A549 (cell line): ENCODE measurements at regions not wholly inside any gene's neighbourhood (a gene's known extent, or its start where the extent isn't known, plus 50 kb on each side); places are given as distances from the start of the nearest gene placed in this dataset.

Source experiments
- ATAC-seq, 2 experiments: fragments of 200-7000 bp in 1 of 2; fragments of >200 bp in 1 of 2; cut with Nextera tagmentation in 1 of 2; cut with Tn5 transposase in 1 of 2; 3 replicates each; pipeline versions ENCODE4 v1.8.0 to v1.9.1; 2018 to 2020; ENCODE audit warnings: mild to moderate bottlenecking in 1 of 2, moderate library complexity in 1 of 2
- CTCF ChIA-PET: fragments of 300-600 bp; sonication (Branson Sonifier 250); formaldehyde crosslinking; extraction: SDS; loops from one replicate; lab custom pipeline; 2021; ENCODE audit warnings: antibody characterized with exemption, inconsistent platforms; lab: Yijun Ruan, JAX
- POLR2A ChIA-PET: fragments of 350-600 bp; formaldehyde crosslinking; extraction: SDS; loops from one replicate; lab custom pipeline; 2021; ENCODE audit warnings: antibody characterized with exemption, inconsistent platforms; lab: Yijun Ruan, JAX
- DNase-seq, 2 experiments: peaks; one replicate each; pipeline versions ENCODE4 v3.0.0 to v3.0.0-alpha.2; 2011 to 2016; ENCODE audit warnings: low read depth in 1 of 2, low spot score in 1 of 2
- FAIRE-seq: peaks from 2 replicates; lab custom pipeline; 2011; peaks lifted over from hg19 to GRCh38; lab: Jason Lieb, UNC
- H3K27ac ChIP-seq, 2 experiments: fragments of >200 bp; sonication (Bioruptor Twin); formaldehyde crosslinking; 3 replicates each; pipeline ENCODE4 v1.5.1; 2016 to 2017
- H3K4me1 ChIP-seq: fragments of >200 bp; sonication (Bioruptor Twin); formaldehyde crosslinking; 3 replicates; pipeline ENCODE4 v1.6.1; 2016
- H3K4me2 ChIP-seq: fragments of >200 bp; sonication (Bioruptor Twin); formaldehyde crosslinking; 3 replicates; pipeline ENCODE4 v1.6.1; 2016
- H3K4me3 ChIP-seq: fragments of >200 bp; sonication (Bioruptor Twin); formaldehyde crosslinking; 3 replicates; pipeline ENCODE4 v1.5.1; 2016
- H3K9me3 ChIP-seq: fragments of >200 bp; sonication (Bioruptor Twin); formaldehyde crosslinking; 3 replicates; pipeline ENCODE4 v1.6.1; 2016
- CBX8 ChIP-seq: fragments of 200-600 bp; sonication (generic); IDR thresholded peaks from 2 replicates; pipeline ENCODE4 v1.6.1; 2016
- CEBPB ChIP-seq, 2 experiments: fragments of >200 bp in 1 of 2; sonication (Bioruptor Twin) in 1 of 2; formaldehyde crosslinking in 1 of 2; IDR thresholded peaks; 2 replicates each; pipeline ENCODE4 v1.6.1; 2012 to 2016
- CHD4 ChIP-seq: fragments of 200-600 bp; sonication (generic); IDR thresholded peaks from 2 replicates; pipeline ENCODE4 v1.6.1; 2016; ENCODE audit warnings: antibody characterized with exemption, mild to moderate bottlenecking, borderline replicate concordance
- EHF ChIP-seq: fragments of 250-450 bp; sonication (Bioruptor Pico); IDR thresholded peaks from 2 replicates; pipeline ENCODE4 v1.5.0; 2020; ENCODE audit warnings: mild to moderate bottlenecking
- EHMT2 ChIP-seq: fragments of 200-600 bp; sonication (generic); IDR thresholded peaks from 2 replicates; pipeline ENCODE4 v1.6.1; 2016; ENCODE audit warnings: antibody characterized with exemption, low read depth, mild to moderate bottlenecking, moderate library complexity
- FOSL2 ChIP-seq, 2 experiments: fragments of 450-650 bp in 1 of 2; fragments of >200 bp in 1 of 2; sonication (Bioruptor Twin) in 1 of 2; formaldehyde crosslinking; IDR thresholded peaks; 2 replicates each; pipeline versions ENCODE4 v1.5.0 to v1.6.1; 2016 to 2020; ENCODE audit warnings: mild to moderate bottlenecking in 1 of 2, moderate library complexity in 1 of 2
- FOXS1 ChIP-seq: fragments of 250-450 bp; sonication (Bioruptor Pico); IDR thresholded peaks from 2 replicates; pipeline ENCODE4 v1.5.0; 2020; ENCODE audit warnings: mild to moderate bottlenecking, moderate library complexity
- GATA3 ChIP-seq: IDR thresholded peaks from 2 replicates; pipeline ENCODE4 v1.6.1; 2012; ENCODE audit warnings: borderline replicate concordance
- HDAC2 ChIP-seq: fragments of 200-600 bp; sonication (generic); IDR thresholded peaks from 2 replicates; pipeline ENCODE4 v1.6.1; 2016
- HEYL ChIP-seq: fragments of 250-450 bp; sonication (Bioruptor Pico); IDR thresholded peaks from 2 replicates; pipeline ENCODE4 v1.8.0; 2021; ENCODE audit warnings: mild to moderate bottlenecking, moderate library complexity
- HOXB5 ChIP-seq: fragments of 250-450 bp; sonication (Bioruptor Pico); IDR thresholded peaks from 2 replicates; pipeline ENCODE4 v1.5.0; 2020; ENCODE audit warnings: mild to moderate bottlenecking, moderate library complexity
- KDM5A ChIP-seq: fragments of 200-600 bp; sonication (generic); IDR thresholded peaks from 2 replicates; pipeline ENCODE4 v1.6.1; 2016; ENCODE audit warnings: antibody characterized with exemption, mild to moderate bottlenecking
- MAFK ChIP-seq: fragments of 450-650 bp; IDR thresholded peaks from 2 replicates; pipeline ENCODE4 v1.6.1; 2014; ENCODE audit not compliant: partially characterized antibody
- MYC ChIP-seq: IDR thresholded peaks from 2 replicates; pipeline ENCODE4 v1.6.1; 2012; ENCODE audit warnings: mild to moderate bottlenecking, inconsistent platforms, low read length, improper control_type of control experiment, borderline replicate concordance
- NFE2L2 ChIP-seq: fragments of 150-350 bp; conservative IDR thresholded peaks from 2 replicates; pipeline ENCODE4 v1.6.1; 2014; ENCODE audit warnings: low read length
- NPAS2 ChIP-seq: fragments of 250-450 bp; sonication (Bioruptor Pico); IDR thresholded peaks from 2 replicates; pipeline ENCODE4 v1.8.0; 2022; ENCODE audit warnings: mild to moderate bottlenecking, moderate library complexity, borderline replicate concordance
- PBX3 ChIP-seq: IDR thresholded peaks from 2 replicates; pipeline ENCODE4 v1.6.1; 2012
- POLR2A ChIP-seq: IDR thresholded peaks from 2 replicates; pipeline ENCODE4 v1.6.1; 2012; ENCODE audit warnings: mild to moderate bottlenecking, low read length
- POLR2AphosphoS2 ChIP-seq: conservative IDR thresholded peaks from 2 replicates; pipeline ENCODE4 v1.6.1; 2012; ENCODE audit warnings: low read length, improper control_type of control experiment, inconsistent platforms
- RAD21 ChIP-seq, 2 experiments: fragments of >200 bp in 1 of 2; sonication (Bioruptor Twin) in 1 of 2; formaldehyde crosslinking in 1 of 2; IDR thresholded peaks in 1 of 2; conservative IDR thresholded peaks in 1 of 2; 2 replicates in 1 of 2; 3 replicates in 1 of 2; pipeline ENCODE4 v1.6.1; 2012 to 2018; ENCODE audit warnings: inconsistent platforms in 1 of 2
- TP53 ChIP-seq: fragments of 250-450 bp; sonication (Bioruptor Pico); IDR thresholded peaks from 2 replicates; pipeline ENCODE4 v1.5.0; 2021; ENCODE audit warnings: mild to moderate bottlenecking, moderate library complexity
- ZFP36 ChIP-seq: fragments of 450-650 bp; IDR thresholded peaks from 2 replicates; pipeline ENCODE4 v1.6.1; 2014; ENCODE audit warnings: borderline replicate concordance; ENCODE audit not compliant: partially characterized antibody
- ZNF302 ChIP-seq: fragments of 250-450 bp; sonication (Bioruptor Pico); IDR thresholded peaks from 2 replicates; pipeline ENCODE4 v1.9.0; 2021; ENCODE audit warnings: inconsistent platforms, mild to moderate bottlenecking, moderate library complexity
- ZSCAN20 ChIP-seq: fragments of 250-450 bp; sonication (Bioruptor Pico); IDR thresholded peaks from 2 replicates; pipeline ENCODE4 v1.8.0; 2022; ENCODE audit warnings: mild to moderate bottlenecking, moderate library complexity
- WGBS: methylation state at CpG from one replicate; pipeline ENCODE4 v1.1.6; 2017; ENCODE audit errors: missing lambda C conversion rate; 5-methylcytosine and 5-hydroxymethylcytosine counted together
- TF ChIP-seq, protein P1 (sequence below): fragments of >200 bp; sonication (Bioruptor Twin); formaldehyde crosslinking; IDR thresholded peaks from 3 replicates; pipeline ENCODE4 v1.5.1; 2016
- TF ChIP-seq, protein P2 (sequence below): fragments of 150-350 bp; IDR thresholded peaks from 2 replicates; pipeline ENCODE4 v1.6.1; 2014; ENCODE audit warnings: low read depth, mild to moderate bottlenecking, low read length
- TF ChIP-seq, protein P3 (sequence below): fragments of 250-450 bp; sonication (Bioruptor Pico); IDR thresholded peaks from 2 replicates; pipeline ENCODE4 v1.5.0; 2020; ENCODE audit warnings: low read depth, mild to moderate bottlenecking, moderate library complexity
- TF ChIP-seq, protein P4 (sequence below): fragments of >200 bp; sonication (Bioruptor Twin); formaldehyde crosslinking; IDR thresholded peaks from 2 replicates; pipeline ENCODE4 v1.6.1; 2016

GRCh38 chr19:34017601-34018000 is 154.7 kb upstream of the LSM14A start:
- DNase-seq (no peak), ATAC-seq (no peak), FAIRE-seq (no peak)
- no peak overlapping the region for H3K4me2 ChIP-seq
- 68% methylated on average over 5 of the region's 5 CpGs for WGBS
- no peak overlapping the region for H3K4me3 ChIP-seq
- POLR2A ChIA-PET = no interaction called here
- no peak for TF ChIP-seq ZNF302 (CRISPR knock-in tag)
- TF ChIP-seq FOXS1 (CRISPR knock-in tag) = no peak
- no peak for TF ChIP-seq EHMT2
- no peak for TF ChIP-seq ZSCAN20 (CRISPR knock-in tag)
- peaks cover 28% of the 10 kb centered on the region for H3K9me3 ChIP-seq
- CTCF ChIA-PET = interaction anchor here (1.0 kb wide), 1 partner anchor 240 kb away, joined by 5 read pairs; no protein-coding TSS in a partner anchor
- no peaks in the 10 kb centered on the region for H3K4me1 ChIP-seq
- H3K27ac ChIP-seq = no peak overlapping the region

- Histone ChIP-seq H3K27ac (no peak overlapping the region), H3K9me3 (peaks cover 36% of the 10 kb centered on the region), H3K4me2 (no peak overlapping the region), H3K4me1 (no peaks in the 10 kb centered on the region), H3K4me3 (no peak overlapping the region)
- 13% methylated on average over 1 of the region's 1 CpG for WGBS
- ChIA-PET CTCF (interaction anchor here (1.0 kb wide), 1 partner anchor 241 kb away, joined by 5 read pairs; no protein-coding TSS in a partner anchor), POLR2A (no interaction called here)
- TF ChIP-seq, protein P1, sequence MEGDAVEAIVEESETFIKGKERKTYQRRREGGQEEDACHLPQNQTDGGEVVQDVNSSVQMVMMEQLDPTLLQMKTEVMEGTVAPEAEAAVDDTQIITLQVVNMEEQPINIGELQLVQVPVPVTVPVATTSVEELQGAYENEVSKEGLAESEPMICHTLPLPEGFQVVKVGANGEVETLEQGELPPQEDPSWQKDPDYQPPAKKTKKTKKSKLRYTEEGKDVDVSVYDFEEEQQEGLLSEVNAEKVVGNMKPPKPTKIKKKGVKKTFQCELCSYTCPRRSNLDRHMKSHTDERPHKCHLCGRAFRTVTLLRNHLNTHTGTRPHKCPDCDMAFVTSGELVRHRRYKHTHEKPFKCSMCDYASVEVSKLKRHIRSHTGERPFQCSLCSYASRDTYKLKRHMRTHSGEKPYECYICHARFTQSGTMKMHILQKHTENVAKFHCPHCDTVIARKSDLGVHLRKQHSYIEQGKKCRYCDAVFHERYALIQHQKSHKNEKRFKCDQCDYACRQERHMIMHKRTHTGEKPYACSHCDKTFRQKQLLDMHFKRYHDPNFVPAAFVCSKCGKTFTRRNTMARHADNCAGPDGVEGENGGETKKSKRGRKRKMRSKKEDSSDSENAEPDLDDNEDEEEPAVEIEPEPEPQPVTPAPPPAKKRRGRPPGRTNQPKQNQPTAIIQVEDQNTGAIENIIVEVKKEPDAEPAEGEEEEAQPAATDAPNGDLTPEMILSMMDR = no peak
- TF ChIP-seq CHD4 (no peak), ZNF302 (CRISPR knock-in tag) (no peak), HDAC2 (no peak), ZFP36 (no peak), GATA3 (no peak), FOXS1 (CRISPR knock-in tag) (no peak), MAFK (no peak), CBX8 (no peak), CEBPB (IDR thresholded peaks at IDR 0.05) (no peak)
- FAIRE-seq (peak; percentile 96), DNase-seq (no peak), ATAC-seq (no peak)
These were observed 153.8 kb upstream of the LSM14A start for GRCh38 chr19:34018546-34018945.

GRCh38 chr19:34023381-34023780 is 148.9 kb upstream of the LSM14A start:
- ChIA-PET CTCF (interaction anchor here (1.2 kb wide), 2 partner anchors 122 to 245 kb away, joined by 5 read pairs; no protein-coding TSS in a partner anchor), POLR2A (no interaction called here)
- Histone ChIP-seq H3K4me3 (no peak overlapping the region), H3K4me2 (no peak overlapping the region), H3K9me3 (peaks cover 44% of the 10 kb centered on the region), H3K27ac (no peak overlapping the region), H3K4me1 (no peaks in the 10 kb centered on the region)
- ATAC-seq = no peak
- TF ChIP-seq, protein P2, sequence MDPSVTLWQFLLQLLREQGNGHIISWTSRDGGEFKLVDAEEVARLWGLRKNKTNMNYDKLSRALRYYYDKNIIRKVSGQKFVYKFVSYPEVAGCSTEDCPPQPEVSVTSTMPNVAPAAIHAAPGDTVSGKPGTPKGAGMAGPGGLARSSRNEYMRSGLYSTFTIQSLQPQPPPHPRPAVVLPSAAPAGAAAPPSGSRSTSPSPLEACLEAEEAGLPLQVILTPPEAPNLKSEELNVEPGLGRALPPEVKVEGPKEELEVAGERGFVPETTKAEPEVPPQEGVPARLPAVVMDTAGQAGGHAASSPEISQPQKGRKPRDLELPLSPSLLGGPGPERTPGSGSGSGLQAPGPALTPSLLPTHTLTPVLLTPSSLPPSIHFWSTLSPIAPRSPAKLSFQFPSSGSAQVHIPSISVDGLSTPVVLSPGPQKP = no peak
- TF ChIP-seq NPAS2 (CRISPR knock-in tag) (no peak), EHF (no peak), HEYL (CRISPR knock-in tag) (no peak), CEBPB (IDR thresholded peaks at IDR 0.05) (no peak), NFE2L2 (no peak), ZFP36 (no peak), POLR2AphosphoS2 (no peak), MYC (no peak), POLR2A (no peak), RAD21 (conservative IDR thresholded peaks at IDR 0.05 in 1 of 2, IDR thresholded peaks at IDR 0.05 in 1 of 2) (no peak), PBX3 (no peak), FOSL2 (IDR thresholded peaks at IDR 0.05) (no peak), FOSL2 (CRISPR knock-in tag; IDR thresholded peaks at IDR 0.05) (no peak), TP53 (no peak), HOXB5 (no peak), EHMT2 (no peak), KDM5A (no peak)
- TF ChIP-seq, protein P3, sequence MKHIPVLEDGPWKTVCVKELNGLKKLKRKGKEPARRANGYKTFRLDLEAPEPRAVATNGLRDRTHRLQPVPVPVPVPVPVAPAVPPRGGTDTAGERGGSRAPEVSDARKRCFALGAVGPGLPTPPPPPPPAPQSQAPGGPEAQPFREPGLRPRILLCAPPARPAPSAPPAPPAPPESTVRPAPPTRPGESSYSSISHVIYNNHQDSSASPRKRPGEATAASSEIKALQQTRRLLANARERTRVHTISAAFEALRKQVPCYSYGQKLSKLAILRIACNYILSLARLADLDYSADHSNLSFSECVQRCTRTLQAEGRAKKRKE (CRISPR knock-in tag) = no peak
- TF ChIP-seq, protein P4, sequence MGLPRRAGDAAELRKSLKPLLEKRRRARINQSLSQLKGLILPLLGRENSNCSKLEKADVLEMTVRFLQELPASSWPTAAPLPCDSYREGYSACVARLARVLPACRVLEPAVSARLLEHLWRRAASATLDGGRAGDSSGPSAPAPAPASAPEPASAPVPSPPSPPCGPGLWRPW = no peak
- peak; percentile 97 for FAIRE-seq
- no peak for DNase-seq
- 2% methylated on average over 5 of the region's 5 CpGs for WGBS
